ENCODE measurements at regions not wholly inside any gene's neighbourhood (a gene's known extent, or its start where the extent isn't known, plus 50 kb on each side); places are given as distances from the start of the nearest gene placed in this dataset.

DNA sequence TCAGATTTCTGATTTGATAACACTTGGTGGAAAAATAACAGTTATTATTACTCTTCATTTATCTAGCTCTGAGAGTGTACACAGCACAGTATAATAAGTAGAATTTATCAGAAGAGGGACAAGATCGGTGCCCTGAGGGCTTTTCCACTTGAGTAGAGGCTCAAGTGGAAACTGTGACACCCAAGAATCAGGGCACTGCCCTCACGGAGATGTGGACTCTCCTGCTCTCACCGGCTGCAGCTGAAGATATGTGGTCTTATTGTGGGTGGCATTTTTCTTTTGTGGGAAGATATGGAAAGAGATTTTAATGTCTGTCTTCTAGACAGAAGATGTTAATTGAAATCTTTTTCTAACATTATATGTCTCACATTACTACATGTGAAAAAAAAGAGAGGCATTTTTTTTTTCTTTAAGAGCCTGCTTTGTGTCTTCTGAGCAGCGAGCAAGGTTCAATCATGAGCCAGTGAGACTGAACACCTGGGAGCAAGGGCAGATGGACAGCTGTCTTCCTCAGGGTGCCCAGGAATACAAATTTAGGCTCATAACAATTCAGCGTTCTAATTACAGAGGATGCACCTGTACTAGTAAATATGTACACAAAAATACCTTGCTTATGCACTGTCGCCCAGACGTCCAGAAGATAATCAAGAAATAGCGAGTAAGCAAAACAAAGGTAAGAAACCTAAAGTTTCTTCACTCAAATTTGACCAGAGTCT lies 1098.2 kb upstream of the FANCL start:
- no peak for TF ChIP-seq EZH2 (IDR thresholded peaks at IDR 0.05; ENCODE audit: borderline replicate concordance, insufficient read depth, low read depth, low read length, poor library complexity, severe bottlenecking)
- TF ChIP-seq, protein P1, sequence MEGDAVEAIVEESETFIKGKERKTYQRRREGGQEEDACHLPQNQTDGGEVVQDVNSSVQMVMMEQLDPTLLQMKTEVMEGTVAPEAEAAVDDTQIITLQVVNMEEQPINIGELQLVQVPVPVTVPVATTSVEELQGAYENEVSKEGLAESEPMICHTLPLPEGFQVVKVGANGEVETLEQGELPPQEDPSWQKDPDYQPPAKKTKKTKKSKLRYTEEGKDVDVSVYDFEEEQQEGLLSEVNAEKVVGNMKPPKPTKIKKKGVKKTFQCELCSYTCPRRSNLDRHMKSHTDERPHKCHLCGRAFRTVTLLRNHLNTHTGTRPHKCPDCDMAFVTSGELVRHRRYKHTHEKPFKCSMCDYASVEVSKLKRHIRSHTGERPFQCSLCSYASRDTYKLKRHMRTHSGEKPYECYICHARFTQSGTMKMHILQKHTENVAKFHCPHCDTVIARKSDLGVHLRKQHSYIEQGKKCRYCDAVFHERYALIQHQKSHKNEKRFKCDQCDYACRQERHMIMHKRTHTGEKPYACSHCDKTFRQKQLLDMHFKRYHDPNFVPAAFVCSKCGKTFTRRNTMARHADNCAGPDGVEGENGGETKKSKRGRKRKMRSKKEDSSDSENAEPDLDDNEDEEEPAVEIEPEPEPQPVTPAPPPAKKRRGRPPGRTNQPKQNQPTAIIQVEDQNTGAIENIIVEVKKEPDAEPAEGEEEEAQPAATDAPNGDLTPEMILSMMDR (IDR thresholded peaks at IDR 0.05): no peak
